Dedifferentiated amniotic fluid mesenchymal stem cell (primary cell): ENCODE measurements at regions not wholly inside any gene's neighbourhood (a gene's known extent, or its start where the extent isn't known, plus 50 kb on each side); places are given as distances from the start of the nearest gene placed in this dataset.
A peak's percentile ranks its signal among the peaks of the same experiment; 100 is the strongest.
"Not testable (repeated sequence)": the region's sequence is repeated elsewhere in the genome, so short reads cannot be mapped to it uniquely, and the experiment has no call there.

Experiments
- DNase-seq: peaks from one replicate; pipeline ENCODE4 v3.0.0-alpha.2; 2016; ENCODE audit errors: extremely low spot score

- not testable (repeated sequence) for DNase-seq
These were observed 442.6 kb upstream of the MTPN start for GRCh38 chr7:136419740-136420139.

GRCh38 chr7:136412952-136413351, 435.8 kb upstream of the MTPN start:
- DNase-seq = no peak

- peak; percentile 58 for DNase-seq
These were observed 429.0 kb upstream of the MTPN start for GRCh38 chr7:136405931-136406777.

GRCh38 chr7:136403591-136403990, 426.4 kb upstream of the MTPN start:
- DNase-seq = no peak

- DNase-seq = no peak
These were observed 423.7 kb upstream of the MTPN start for GRCh38 chr7:136400877-136401276.

GRCh38 chr7:136399385-136399784, 422.2 kb upstream of the MTPN start:
- no peak for DNase-seq

GRCh38 chr7:136392856-136393255, 415.7 kb upstream of the MTPN start:
- no peak for DNase-seq

- no peak for DNase-seq
These were observed 414.2 kb upstream of the MTPN start for GRCh38 chr7:136391371-136391770.

- DNase-seq = no peak
These were observed 412.8 kb upstream of the MTPN start for GRCh38 chr7:136389933-136390332.

GRCh38 chr7:136386876-136387275, 409.7 kb upstream of the MTPN start:
- DNase-seq = no peak

GRCh38 chr7:136371409-136371808, 394.2 kb upstream of the MTPN start:
- DNase-seq = not testable (repeated sequence)

- no peak for DNase-seq
These were observed 393.0 kb upstream of the MTPN start for GRCh38 chr7:136370137-136370536.

GRCh38 chr7:136369225-136369624, 392.1 kb upstream of the MTPN start:
- DNase-seq = no peak

- DNase-seq = no peak
These were observed 382.3 kb upstream of the MTPN start for GRCh38 chr7:136359333-136359903.

- no peak for DNase-seq
These were observed 376.1 kb upstream of the MTPN start for GRCh38 chr7:136353287-136353686.

GRCh38 chr7:136348542-136349192, 371.5 kb upstream of the MTPN start:
- DNase-seq = no peak

- no peak for DNase-seq
These were observed 371.0 kb upstream of the MTPN start for GRCh38 chr7:136348142-136348541.

GRCh38 chr7:136347488-136347887, 370.3 kb upstream of the MTPN start:
- no peak for DNase-seq

- peak; percentile 25 for DNase-seq
These were observed 365.1 kb upstream of the MTPN start for GRCh38 chr7:136342251-136342650.

GRCh38 chr7:136339464-136339863, 362.3 kb upstream of the MTPN start:
- DNase-seq = no peak

GRCh38 chr7:136336932-136337331, 359.8 kb upstream of the MTPN start:
- no peak for DNase-seq

GRCh38 chr7:136333636-136334035, 356.5 kb upstream of the MTPN start:
- DNase-seq = no peak

GRCh38 chr7:136326045-136326609, 349.0 kb upstream of the MTPN start:
- DNase-seq = no peak
